KOPT-K1 (cell line): ENCODE measurements at regions not wholly inside any gene's neighbourhood (a gene's known extent, or its start where the extent isn't known, plus 50 kb on each side); places are given as distances from the start of the nearest gene placed in this dataset.

ENCODE experiments used
- H3K27ac ChIP-seq: fragments of 200-600 bp; sonication (generic); 2 replicates; pipeline ENCODE4 v1.5.1; 2016; ENCODE audit warnings: antibody characterized with exemption, mild to moderate bottlenecking, low read depth, low read length; ENCODE audit not compliant: poor library complexity, severe bottlenecking
- H3K36me3 ChIP-seq: fragments of 200-600 bp; sonication (generic); 2 replicates; pipeline ENCODE4 v1.5.1; 2017; ENCODE audit warnings: antibody characterized with exemption, mild to moderate bottlenecking, low read length, moderate library complexity; ENCODE audit not compliant: insufficient read depth
- H3K9me3 ChIP-seq: fragments of 200-600 bp; sonication (generic); 2 replicates; pipeline ENCODE4 v1.5.1; 2017; ENCODE audit warnings: antibody characterized with exemption, low read length, mild to moderate bottlenecking; ENCODE audit not compliant: insufficient read depth, poor library complexity, severe bottlenecking

DNA sequence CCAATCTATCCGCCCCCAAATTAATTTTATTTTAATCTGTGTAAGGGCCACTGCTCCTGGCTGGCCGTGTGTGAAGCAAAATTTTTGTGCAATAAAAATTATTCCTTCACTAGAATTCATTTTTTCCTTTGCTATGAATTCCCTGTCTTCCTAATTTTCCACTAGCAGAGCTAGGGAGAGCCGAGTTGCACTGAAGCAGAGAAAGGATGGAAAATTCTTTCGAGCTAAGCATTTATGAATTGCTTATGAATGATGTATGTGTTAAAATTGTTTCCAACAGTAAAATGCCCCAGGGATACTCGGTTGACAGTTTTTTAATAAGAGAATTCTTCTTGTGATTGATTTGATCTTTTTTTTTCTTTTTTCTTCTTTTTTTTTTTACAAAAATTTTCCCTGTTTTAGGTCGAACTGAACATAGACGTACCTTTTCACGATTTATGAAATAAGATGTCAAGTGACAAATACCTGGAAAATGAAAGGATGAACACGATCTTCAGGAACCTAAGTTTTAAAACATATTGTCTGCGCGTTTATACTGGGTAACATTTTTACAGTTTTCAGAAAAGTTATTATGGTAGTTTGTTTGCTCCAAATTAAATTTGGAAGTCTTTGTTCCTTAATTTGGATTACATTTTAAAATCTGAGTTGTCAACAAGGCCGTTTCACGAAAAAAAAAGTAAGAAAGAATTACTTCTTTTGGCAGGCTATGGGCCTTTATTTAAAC lies 288.8 kb upstream of the NFE2L3 start:
- Histone ChIP-seq H3K27ac (no peak overlapping the region), H3K36me3 (no peaks in the 10 kb centered on the region)

DNA sequence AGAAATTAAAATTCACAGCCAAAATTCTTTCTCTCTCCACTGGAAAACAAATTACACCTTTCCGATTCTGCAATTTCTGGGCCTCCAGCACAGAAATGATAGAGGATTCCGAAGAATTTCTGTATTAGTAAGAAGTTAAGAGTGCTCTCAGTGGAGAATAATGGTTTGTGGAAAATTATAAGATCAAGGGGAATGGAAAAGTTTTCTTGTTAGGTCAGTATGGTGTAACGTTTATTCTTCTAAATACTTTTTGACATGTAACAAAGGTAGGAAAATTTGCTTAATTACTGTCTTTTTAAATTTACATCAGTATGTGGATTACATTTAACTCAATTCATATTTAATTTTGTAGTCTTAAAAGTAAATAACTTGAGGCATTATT lies 288.3 kb upstream of the NFE2L3 start:
- Histone ChIP-seq H3K27ac (no peak overlapping the region), H3K36me3 (no peaks in the 10 kb centered on the region), H3K9me3 (no peaks in the 10 kb centered on the region)

More for the DNA sequence above, 288.8 kb upstream of the NFE2L3 start:
- H3K9me3 ChIP-seq: no peaks in the 10 kb centered on the region

DNA sequence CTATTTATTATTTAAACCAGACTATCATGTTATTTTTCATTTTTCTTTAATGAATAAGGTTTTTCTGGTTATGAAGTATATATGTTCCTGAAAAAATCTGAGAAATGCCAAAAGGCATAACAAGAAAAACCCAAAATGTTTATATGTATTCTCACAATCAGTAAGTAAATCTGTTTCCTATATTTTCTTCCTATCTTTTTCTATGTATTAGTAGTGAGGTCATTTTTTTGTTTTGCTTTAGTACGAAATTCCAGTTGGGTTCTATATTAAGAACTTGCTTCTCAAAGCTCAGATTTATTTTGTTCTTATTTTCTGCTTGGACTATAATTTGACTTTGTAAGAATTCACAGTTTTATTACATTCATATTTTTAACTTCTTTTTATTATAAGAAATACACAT lies 287.5 kb upstream of the NFE2L3 start:
- Histone ChIP-seq H3K9me3 (no peaks in the 10 kb centered on the region), H3K36me3 (no peaks in the 10 kb centered on the region), H3K27ac (no peak overlapping the region)

DNA sequence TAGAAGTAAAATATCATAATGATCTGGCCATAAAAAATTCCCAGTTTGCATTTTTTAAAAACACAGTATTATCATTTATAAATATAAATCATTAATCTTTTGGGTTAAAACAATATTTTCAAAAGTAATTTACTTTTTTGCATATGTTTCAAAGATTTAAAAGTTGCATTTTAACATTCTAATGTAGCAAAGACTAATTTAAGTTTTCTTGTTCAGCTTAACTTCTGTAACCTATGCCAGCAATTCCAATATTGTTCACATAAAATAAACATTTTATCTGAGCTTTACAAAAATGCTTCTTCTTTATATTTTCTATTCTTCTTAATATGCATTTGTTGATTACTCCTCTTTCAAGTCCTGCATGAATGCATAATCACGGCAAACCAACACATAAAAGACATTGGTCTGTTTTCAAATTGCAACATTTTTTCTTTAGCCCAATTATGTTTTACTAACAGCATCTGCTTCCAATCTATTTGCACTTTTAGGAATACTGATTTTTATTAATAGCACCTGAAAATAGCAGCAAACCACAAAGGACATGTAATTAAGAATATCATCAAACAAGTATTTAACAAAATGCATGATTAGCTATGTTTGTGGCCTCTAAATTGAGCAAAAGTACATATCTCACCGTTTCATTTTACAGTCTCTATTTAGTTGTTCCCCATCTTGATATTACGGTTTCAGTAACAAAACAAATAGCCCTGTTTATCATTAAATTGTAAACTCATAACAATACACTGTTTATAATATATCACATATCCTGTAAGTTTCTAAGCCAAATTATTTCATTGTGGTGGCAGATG lies 286.9 kb upstream of the NFE2L3 start:
- H3K27ac ChIP-seq: no peak overlapping the region
- no peaks in the 10 kb centered on the region for H3K36me3 ChIP-seq
- H3K9me3 ChIP-seq: no peaks in the 10 kb centered on the region

DNA sequence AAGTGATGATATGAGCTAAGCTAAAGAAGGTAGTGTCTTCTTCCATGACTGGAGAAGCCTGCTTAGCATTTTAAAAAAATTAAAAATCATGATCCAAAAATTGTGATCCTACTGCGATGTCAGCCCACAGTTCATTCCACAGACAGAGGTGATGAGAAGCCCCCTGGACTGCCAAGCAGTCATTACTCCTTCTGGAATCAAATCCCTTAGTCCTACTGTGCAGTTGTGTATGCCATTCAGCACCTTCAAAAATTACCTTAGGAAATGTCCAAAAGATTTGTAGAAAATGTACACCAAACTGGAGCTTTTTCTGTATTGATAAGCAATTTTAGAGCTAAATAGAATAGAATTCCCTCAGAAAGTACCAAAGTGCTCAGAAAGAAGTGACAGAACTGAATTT lies 283.5 kb upstream of the NFE2L3 start:
- H3K9me3 ChIP-seq: no peaks in the 10 kb centered on the region
- H3K36me3 ChIP-seq: no peaks in the 10 kb centered on the region
- no peak overlapping the region for H3K27ac ChIP-seq

DNA sequence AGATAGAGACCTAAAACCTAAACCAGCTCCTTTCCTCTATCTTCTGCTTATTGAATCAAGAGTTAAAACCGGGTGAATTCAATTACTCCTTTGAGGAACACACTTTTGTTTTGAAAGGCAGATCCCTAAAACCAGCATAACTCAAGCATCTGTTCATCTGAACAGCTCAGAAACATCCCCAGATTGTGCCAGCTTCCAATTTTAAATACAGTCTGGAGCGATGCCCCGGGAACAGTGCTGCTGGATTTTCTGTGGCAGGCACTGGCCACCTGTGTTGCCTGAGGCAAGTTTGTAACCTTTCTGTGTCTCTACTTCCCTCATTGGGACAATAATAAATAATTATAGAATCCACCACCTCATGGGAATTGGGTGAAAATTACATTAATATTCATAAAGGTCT lies 281.4 kb upstream of the NFE2L3 start:
- H3K36me3 ChIP-seq: no peaks in the 10 kb centered on the region
- no peaks in the 10 kb centered on the region for H3K9me3 ChIP-seq
- H3K27ac ChIP-seq: no peak overlapping the region

DNA sequence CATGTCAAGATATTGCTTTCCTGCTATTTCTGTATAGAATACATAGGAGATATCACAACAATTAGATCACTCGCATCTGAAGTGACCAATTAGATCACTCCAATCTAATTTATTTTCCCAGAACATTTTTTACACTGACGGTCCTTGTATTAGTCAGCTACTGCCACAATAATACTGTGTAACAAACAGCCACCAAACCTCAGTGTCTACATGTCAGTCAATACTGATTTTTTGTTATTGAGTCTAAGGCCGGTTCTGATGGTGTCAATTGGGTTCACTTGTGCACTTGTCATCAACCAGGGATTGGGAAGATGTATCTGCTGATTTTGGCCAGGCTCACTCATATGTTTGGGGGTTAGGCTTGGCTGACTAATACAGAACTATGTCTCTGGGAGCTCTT lies 275.9 kb upstream of the NFE2L3 start:
- H3K9me3 ChIP-seq: peaks cover 3% of the 10 kb centered on the region
- no peak overlapping the region for H3K27ac ChIP-seq
- H3K36me3 ChIP-seq: no peaks in the 10 kb centered on the region

DNA sequence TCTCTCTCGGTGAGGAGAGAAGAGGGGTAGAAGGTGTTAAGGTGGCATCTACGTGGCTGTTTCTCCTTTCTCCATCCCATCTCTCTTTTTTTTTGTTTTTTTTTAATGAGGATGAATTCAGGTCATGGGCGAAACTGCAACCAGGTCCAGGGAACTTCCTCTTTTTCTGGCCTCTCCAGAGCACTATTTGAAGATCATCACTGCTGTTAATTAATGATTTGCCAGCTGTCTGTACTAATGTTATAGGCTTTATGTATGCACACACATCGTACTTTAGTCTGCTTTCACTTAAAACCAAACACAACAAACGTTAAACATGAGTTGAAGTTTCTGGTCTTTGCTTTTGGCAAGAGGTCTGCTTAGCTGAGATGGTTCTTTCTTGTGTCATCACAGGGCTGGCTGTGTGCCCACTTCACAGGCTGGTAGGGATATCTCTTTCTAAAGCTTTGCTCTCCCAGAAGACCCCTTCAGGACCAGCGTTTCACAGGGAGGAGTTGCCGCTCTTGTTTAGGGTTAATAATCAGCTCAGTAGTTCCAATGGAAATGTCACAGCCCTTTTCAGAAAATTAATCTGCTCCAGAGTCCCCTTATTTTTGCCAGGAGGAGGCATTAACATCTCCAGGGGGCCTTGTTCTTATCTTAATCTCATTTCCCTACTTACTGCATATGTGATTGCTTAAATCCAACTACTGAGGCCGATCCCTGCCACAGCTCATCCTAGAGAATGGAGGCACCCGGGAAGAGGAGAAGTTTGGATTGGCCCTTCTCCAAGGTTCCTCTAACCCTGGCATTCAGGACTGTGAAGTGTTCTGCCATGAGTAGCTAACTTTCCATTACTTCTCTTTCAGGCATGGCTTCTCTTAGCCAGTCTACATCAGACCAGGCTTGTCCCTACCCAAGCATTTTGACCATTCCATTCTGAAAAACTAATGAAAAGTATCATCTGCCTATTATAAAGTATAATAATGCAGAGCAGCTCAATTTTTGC lies 273.9 kb upstream of the NFE2L3 start:
- H3K27ac ChIP-seq: no peak overlapping the region
- H3K9me3 ChIP-seq: peaks cover 3% of the 10 kb centered on the region
- no peaks in the 10 kb centered on the region for H3K36me3 ChIP-seq

DNA sequence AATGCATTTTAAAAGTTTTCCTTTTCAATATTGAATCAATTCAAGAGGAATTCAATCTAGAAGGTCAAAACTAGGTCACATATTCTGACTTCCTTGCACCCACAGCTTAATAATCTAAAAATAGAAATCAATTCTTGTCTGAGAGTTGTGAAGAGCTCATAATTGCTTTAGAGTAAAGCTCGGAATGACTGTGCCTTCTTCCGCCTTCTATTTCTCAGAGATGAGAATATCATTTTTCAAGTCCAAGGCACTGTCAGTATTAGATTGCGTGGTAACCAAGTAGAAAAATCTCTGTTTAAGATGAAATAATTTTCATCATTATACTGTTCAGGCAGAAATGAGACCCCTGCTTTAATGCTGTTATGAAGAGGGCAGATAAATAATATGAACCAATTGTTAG lies 272.2 kb upstream of the NFE2L3 start:
- no peak overlapping the region for H3K27ac ChIP-seq
- no peaks in the 10 kb centered on the region for H3K36me3 ChIP-seq
- H3K9me3 ChIP-seq: peaks cover 3% of the 10 kb centered on the region

DNA sequence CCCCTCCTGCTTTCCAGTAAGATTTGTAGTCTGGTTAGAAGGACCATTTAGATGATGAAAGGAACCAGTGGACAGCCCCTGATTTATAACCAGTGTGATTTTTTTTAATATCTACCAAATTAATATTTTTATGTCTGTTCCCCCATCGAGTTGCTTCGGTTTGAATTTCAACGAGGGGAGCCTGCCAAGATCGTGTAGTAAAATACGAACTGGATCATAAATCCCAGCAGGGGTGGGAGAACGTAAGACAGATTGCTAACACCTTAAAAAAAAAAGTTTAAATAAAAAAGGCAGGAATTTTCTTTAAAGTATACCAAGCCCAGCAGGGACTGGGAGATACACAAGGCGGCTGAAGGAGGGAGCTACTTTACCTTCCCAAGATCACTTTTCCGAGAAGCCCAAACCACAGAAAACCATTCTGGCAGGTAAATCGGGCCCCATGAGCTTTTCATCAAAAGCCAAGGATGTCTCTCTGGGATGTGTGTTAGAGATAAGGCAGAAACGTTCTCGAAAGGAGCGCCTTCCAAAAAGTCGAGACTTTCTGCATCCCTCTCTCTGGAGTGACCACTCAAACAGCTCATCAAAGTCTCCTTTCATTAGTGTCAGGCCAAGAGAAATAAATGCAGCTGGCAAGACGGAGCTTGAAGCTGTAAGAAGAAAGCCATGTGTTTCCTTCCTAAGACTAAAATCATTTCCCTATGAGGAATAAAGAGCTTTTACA lies 270.5 kb upstream of the NFE2L3 start:
- no peak overlapping the region for H3K27ac ChIP-seq
- no peaks in the 10 kb centered on the region for H3K36me3 ChIP-seq
- no peaks in the 10 kb centered on the region for H3K9me3 ChIP-seq

DNA sequence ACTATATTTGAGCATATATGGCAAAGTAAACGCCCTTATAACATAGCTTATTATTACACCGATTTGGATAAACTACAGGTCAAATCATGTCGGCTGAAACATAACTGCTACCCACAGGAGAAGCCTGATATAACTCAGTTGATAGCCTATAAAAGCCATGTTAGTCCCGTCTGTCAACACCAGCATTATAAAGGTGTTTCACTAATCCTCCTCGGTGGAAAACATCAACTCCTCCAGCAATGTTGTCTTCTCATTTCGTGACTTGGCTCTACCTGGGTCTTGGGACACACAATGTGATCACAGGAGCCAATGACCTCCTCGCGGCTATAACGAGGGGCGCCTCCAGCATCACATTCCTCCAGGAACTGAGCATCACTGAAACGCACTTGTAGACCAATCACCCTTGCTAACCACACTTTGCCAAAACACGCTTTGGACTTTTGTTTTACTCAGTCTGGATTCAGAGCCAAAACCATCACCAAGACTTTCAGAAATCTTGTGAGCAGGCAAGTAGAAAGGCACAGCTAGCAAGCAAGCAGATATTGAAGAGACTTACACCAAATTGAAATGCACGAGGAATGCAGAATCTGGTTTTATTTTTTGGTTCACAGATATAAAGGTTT lies 269.7 kb upstream of the NFE2L3 start:
- Histone ChIP-seq H3K27ac (no peak overlapping the region), H3K9me3 (no peaks in the 10 kb centered on the region), H3K36me3 (no peaks in the 10 kb centered on the region)

DNA sequence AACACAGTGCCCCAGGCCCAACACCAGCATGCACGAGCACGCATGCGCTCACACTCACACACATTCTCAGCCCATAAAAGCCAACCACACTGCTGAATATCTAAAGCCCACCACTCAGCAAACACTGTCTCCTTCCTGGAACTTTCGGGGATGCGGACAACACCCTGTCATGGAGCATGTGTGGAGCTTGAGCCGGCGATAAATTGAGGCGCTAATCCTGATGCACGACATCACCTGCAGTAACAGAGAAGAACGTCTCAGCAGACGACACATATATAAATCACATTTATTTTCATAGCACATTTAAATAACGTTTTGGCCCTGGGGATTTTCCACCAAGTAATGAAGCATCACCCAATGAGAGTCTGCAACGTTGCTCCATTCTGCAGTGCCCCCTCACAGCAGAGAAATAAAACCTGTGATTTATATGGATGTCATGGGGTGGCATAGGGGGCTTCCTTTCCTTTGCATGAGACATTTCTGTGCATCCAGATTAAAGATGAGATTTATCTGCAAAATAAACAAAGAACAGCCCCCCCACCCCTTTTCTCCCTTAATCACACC lies 267.7 kb upstream of the NFE2L3 start:
- H3K27ac ChIP-seq: no peak overlapping the region
- H3K9me3 ChIP-seq: no peaks in the 10 kb centered on the region
- H3K36me3 ChIP-seq: no peaks in the 10 kb centered on the region

DNA sequence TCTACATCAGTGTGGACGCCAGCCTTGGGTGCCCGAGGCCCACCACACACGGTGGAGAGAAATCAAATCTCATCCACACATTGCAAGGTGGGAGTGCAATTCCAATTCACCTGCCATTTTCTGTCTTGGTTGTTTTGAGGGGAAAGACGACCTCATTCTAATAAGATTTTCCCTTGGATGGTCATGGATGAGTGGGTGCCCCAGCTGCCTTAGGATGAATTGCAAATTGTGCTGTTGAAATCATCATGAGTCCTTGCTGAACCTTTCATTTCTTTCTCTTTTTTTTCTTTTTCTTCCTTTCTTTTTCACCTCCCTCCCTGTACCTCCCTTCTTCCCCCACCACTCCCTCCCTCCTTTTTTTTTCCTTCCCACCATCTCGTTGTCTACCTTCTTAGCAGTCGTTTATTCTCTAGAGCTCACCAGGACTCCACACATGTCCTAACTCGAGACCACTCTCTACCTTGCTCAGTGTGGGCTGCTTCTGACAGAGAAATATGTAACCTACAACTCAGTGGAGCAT lies 266.9 kb upstream of the NFE2L3 start:
- Histone ChIP-seq H3K27ac (no peak overlapping the region), H3K36me3 (no peaks in the 10 kb centered on the region), H3K9me3 (no peaks in the 10 kb centered on the region)
